Ammon's horn (tissue), 1 donor: ENCODE measurements at regions not wholly inside any gene's neighbourhood (a gene's known extent, or its start where the extent isn't known, plus 50 kb on each side); places are given as distances from the start of the nearest gene placed in this dataset.

Experiments
- DNase-seq: peaks from one replicate; pipeline ENCODE4 v3.0.0-alpha.2; 2016; ENCODE audit warnings: low spot score

DNA sequence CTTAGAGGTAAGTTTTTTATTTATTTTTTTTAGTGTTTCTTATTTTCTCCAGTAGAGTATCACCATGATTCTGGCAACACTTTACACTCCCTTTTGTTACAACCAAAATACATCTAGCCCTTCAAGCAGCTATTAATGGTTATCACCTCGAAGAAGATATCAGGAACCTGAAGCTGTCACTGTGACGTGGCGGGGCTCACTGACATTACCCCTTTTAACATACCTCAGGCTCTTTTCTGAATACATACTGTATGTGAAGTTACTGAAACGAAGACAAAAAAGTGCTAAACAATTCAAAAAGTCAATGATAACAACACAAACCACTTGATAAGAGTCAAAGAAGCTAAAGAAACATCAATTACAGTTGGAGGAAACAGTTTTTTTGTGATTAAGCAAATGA is 1218.7 kb downstream of the EFNB2 start:
- DNase-seq: no peak

DNA sequence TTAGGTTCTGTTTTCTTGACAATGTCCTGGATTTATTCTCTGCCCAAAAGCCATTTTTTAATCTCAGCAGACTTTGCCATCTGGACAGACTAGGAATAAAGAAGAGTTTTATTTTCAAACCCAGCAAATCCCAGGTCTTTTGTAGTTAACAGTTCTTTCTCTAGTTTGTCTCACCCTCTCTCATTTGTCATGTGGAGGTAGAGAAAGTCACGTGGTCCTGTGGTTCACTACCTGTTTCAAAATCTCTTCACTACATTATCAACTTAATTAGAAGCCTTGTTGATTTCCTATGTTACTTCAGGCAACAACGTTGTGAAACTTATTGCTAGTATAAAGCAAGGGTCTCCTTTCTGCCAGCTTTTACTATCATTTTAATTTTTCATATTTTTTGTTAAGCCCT is 1222.6 kb downstream of the EFNB2 start:
- DNase-seq: no peak

DNA sequence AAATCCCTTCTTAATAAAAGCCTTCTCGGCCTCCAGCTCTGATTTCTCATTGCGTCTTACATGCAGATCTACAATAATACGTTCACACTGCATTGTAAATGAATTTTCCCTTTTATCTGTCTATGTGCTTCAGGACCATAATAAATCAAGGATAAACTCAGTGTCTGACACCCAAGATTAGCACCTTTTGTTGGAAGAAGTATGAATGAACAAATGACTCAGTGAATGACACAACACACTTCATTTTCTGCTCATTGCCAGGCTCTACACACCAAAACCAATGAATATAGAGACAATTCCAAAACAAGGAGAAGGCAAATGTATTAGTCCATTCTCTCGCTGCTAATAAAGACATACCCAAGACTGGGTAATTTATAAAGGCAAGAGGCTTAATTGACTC is 1224.4 kb downstream of the EFNB2 start:
- no peak for DNase-seq

DNA sequence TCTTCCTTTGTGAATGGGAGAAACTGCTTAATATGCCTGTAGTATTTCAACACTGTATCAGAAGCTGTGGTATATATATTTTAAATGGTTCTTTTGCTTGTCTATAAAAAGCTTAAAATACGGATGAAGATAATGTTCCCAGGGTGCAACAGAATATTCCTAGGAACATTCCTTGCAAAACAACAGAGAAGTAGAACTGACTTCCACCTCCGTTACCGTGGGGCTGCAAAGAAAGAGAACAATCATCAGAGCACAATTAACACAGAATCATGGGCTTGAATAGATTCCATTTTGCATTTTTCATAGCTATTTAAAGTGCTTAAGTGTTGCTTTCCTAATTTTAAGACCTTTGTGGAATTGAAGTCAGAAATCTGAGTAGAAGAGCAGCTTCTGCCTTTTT is 1227.7 kb downstream of the EFNB2 start:
- no peak for DNase-seq

DNA sequence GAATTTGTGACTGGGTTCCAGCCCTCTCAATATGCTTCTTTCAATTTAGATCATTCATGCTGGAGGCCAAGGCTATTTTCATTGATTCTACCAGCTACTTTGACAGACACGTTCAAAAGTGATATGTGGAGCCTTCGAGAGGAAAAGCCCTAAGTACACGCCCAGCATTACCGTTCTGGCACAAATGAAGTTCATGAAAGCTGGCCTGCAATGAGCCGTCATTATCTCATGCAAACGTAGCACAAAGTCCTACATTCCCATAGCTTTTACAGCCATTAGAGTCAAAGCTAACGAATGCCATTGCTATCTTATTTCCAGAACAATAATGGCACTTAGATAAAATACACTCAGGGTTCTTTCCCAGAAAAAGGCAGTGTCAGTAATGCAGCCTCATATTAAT is 1237.6 kb downstream of the EFNB2 start:
- DNase-seq: no peak

DNA sequence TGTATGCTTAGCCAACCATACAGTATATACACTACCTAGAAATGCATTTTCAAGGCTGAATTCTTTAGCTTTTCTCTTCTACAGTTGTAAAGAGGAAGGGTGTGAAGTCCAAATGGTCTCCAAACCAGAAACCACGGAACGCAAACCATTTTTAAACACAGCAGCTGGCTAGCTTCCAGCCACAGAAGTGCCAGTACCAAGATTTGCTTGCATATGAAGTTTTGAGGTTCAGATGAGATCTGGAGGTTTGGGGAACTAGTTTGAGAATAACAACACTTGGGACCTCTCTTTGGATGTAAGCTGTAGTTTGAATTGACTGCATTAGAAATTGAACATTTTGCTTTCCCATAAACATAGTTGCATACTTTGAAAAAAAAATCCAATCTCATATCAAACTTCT is 1243.5 kb downstream of the EFNB2 start:
- DNase-seq: no peak

DNA sequence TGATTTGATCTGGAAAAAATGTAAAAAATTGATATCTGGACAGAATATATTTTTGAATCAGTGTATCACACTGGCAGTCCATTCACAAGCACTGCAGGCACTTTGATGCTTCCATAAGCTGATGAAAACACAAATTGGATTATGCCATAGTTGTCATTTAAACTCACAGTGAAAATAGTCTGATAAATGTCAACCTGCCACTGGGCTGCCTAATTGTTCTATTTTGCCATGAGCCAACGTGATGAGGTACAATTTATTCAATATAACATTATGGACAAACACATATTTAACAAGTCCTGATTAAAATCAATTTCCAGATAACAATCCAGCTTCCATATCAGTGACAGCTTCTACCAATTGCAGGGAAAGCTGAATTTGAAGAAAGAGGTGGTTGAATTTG is 1244.9 kb downstream of the EFNB2 start:
- DNase-seq: no peak

DNA sequence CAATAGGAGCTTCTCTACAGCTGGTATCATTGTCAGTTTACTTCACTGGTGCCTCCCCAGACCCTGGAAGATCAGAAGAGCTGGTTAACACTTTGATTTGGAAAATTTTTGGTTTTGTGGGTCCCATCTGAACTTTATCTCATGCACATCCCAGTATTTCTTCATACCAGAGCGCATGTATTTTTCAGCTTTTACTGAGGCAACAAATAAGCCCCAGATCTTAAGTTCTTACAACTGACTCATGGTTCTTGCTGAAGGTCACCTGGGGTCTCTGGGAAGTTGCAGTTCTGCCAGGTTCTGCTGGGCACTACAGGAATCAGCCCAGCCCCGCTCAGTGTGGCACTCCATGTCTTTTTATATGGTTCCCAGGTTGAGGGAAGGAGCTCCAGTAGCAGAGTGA is 1249.9 kb downstream of the EFNB2 start:
- no peak for DNase-seq

DNA sequence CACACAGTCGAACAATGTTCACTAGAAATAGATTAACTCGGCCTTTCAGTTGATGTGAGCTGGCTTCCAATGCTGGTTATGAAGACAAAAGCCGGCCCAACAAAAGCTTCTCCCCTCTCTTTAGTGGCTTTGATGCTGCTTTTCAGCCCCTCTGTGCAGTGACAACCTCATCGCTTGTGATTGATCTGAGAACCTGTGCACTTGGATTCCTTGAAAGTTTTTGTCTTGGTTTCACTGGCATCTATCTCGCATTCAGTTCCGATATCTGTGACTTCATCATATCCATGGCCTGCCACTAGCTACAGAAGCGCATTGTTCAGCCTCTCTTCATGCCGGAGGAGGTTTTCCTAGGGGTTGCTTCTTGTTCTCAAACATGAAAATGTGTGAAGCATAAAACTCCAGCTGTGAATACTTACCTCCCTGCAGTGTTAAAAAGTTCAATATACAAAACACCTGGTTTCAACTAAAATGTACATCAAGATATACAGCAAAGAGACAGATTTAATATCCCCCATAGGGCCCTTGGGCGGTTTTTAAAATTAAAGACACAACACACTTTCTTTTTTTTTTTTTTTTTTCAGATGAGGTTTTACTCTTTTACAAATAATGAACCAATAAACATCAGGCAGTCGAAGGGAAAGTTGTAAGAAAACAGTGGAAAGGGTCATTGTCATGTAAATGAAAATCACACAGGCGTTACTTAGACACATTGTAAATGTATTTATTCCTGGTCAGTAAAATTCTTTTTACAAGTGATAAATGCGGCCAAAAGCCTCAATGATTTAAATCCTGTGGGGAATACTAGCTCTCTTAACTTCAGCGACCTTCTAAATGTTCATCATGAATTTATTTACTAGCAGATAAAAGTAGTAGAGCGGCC is 1252.8 kb downstream of the EFNB2 start:
- no peak for DNase-seq

DNA sequence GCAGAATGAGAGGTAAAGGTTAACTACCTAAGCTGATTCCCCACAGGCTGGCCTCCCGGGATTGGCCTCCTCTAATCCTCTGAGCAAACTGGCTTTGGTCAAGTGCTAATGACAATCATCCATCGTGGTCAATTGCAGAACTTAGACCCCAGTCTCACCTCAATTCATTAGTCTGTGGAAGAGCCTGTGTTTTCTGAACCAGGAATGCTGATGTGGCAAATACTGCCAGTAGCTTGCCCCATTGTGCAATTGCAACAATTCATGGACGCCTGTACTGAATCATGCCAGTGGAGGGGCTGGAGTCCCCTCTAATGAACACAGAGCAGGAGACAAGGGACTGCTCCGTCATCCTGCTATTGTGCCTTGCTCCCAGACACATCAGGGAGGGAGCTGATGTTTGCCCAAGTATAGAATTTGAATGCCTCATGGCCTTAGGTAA is 1256.5 kb downstream of the EFNB2 start:
- DNase-seq: no peak

DNA sequence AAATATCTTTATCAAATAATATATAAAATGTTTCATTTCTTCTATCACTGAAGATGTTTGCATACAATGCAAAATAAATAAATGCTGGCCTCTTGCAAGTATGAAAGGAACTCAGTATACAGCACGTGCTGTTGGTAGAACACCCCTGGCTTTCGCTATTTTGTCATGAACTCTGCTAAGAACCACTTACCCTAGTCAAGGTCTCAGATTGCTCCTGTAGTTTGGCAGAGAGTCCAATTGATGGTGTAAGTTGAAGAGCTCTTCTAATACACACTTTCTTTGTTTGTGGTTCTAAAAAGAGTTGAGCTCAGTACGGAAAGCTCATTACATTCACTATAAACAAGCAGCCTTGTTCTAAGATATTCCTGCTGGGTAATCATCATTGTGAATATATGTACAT is 1258.9 kb downstream of the EFNB2 start:
- DNase-seq: no peak

DNA sequence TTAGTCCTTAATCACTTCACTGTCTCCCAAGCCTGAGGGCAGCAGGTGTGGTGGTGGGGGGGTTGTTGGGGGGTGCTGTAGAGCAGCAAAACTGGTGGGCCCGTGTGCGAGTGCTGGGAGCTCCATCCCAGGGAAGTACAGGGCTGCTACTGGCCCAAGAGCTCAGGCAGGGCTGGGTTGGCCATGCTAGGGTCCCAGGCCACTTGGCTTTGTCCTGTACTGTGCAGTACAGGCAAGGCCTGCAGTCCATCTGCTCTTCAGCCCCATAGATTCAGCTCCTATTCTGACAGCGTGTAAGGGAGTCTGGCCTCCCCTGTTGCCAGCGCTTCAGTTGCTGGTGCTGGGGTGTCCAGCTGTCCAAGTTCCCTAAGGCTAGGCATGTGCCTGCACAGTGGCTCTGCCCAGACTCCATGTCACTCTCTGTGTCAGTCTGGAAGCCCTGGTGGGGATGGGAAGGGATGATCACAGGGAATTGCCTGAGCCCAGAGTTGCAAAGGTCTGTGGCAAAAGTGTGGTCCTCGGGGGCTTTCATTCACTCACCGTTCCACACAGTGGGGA is 1261.7 kb downstream of the EFNB2 start:
- DNase-seq: no peak

DNA sequence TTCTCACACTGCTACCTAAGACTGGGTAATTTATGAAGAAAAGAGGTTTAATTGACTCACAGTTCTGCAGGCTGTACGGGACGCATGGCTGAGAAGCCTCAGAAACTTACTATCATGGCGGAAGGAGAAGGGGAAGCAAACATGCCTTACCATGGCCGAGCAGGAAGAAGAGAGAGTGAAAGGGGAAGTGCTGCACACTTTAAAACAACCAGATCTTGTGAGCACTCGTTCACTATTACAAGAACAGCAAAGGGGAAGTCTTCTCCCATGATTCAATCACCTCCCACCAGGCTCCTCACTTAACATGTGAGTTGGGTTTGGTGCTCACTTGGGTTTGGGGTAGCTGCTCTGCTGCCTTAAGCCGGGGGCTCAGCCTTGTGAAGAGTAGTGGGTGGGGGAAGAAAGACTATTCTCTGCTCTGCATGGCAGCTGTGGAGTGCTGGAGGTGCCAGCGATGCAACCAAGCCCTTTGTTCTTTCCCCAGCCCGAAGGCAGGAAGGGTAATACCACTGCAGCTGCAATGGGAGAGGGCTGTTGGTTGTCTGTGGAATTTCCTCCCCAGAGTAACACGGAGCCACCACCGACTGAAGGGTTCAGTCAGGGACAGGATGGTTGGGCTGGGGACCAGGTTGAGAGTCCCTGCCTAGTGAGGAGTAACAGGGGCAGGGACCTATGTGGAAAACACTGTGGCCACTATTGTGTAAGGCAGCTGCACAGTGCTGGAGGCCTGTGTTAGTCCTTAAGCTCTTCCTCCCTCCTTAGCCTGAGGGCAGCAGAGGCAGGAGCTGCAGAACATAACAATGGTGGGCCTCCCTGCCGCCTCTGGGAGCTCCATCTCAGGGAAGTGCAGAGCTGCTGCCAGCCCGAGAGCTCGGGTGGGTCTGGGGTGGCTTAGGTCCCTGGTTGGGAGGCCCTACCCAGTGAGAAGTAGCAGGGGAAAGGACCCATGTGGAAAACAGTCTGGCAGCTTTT is 1262.5 kb downstream of the EFNB2 start:
- peak; percentile 24 for DNase-seq

DNA sequence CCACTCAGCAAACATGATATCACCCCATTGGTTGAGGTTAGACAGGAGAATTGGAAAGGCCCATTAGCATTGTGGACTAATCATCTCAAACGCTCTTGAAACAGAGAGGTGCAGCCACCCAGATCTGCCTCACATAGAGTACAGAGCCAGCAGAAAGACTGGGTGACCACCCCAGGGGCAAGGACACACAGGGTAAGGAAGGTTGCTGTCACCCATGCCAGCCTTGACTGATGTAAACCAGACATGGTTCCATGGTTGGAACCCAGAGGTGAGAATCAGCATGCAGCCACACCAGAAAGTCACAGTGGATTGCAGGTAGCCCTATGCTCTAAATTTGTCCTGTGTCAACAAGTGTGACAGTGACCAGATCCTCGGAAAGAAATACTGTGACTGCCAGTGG is 1268.8 kb downstream of the EFNB2 start:
- no peak for DNase-seq

DNA sequence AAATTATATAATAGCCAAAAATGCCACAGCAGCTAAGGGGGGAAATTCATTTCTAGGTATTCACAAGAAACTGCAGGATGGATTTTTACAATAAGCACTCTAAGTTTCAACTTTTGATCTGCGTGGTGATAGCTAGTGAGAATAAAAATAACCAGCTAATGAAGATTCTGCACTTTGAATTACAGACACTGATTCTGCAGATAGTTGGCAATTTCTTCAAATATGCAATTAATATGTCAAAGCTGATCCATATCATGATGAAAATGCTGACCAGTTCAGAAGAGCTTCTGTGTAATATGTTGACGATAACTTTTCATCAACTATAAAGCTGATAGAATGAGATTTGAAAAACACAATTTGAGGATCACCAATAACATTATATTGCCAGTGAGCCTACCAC is 1272.9 kb downstream of the EFNB2 start:
- DNase-seq: no peak

DNA sequence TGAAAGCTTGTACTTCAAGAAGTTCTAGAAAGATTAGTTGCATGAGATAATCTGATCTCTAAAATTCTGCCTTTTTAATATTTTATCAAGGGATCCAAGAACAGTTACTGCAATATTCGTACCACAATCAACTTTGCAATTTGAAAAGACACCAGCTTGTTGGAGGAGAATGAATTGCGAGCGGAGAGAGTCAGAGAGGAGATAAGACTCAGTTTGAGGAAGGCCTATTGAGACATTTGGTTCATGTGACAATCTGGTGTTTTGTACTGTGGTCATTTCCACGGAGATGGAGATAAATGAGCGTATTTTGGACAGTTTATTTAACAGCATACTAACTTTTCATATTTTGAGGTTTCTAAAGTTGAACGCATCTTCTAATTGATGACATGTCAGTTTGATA is 1276.0 kb downstream of the EFNB2 start:
- no peak for DNase-seq

DNA sequence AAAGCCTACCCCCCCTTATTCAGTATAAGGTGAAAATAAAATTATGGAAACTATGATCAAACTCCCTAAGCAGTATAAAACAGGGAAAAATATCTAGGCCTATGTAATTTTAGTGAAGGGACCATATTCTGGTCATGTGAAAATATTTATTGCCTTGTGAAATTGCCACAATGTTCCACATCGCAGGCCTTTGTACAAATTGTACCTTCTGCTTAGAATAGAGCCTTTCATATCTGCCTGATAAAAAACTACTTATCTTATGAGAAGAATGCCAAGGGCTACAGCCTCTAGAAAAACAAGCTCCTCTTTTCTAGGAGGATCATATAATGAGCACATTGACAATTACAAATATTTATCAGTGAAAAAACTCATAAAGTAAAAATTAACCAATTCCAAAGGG is 1280.0 kb downstream of the EFNB2 start:
- DNase-seq: no peak

DNA sequence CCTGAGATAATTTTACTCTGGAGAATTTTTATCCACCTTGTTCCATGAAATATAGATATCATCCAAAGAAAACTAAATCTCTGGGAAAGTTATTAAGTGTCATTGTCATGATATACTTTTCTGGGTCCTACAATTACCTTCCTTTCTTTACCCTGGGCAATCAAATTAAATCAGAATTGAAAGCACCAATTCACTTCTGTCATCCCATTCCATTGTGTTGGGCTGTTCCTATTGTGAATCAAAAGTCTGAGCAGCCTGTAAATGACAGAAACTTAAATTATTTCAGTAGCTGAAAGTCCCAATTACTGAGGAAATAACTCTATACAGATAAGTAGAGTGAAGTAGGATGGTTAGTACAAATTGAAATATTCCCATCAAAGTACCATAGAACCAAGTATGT is 1284.2 kb downstream of the EFNB2 start:
- no peak for DNase-seq

DNA sequence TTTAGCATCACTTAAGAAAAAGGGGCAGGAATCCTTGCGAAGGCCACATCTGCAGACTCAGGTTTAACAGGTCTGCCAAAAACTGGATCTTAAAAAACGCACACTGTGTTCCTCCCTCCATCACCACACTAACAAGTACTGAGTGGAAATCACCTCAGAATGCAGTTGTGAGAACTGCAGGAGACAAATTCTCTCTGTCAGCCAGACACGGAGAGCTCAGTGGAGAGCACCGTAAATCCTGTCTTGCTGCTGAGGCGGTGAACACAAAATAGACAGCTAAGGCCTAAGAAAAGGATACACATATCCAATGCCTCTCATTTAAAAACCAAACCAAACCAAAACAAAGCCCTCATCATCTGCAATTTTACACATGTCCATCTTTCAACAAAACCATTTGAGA is 1287.6 kb downstream of the EFNB2 start:
- no peak for DNase-seq

DNA sequence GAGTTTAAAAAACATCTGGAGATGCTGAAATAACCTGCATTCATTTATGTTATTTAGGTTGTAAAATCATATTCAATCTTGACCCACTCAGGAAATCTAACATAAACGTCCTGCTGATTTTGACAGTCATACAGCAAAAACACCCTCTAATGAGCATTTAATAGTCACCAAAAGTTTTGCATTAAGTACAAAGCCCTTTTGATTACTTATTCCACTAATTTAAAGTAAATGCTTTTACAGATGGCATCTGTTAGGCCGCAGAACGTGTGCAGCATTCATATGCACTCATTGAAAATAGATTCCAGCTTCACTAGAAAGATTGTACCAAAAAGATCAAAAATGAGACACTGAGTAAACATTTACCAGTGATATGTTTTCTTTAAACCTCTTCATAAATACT is 1295.1 kb downstream of the EFNB2 start:
- no peak for DNase-seq

DNA sequence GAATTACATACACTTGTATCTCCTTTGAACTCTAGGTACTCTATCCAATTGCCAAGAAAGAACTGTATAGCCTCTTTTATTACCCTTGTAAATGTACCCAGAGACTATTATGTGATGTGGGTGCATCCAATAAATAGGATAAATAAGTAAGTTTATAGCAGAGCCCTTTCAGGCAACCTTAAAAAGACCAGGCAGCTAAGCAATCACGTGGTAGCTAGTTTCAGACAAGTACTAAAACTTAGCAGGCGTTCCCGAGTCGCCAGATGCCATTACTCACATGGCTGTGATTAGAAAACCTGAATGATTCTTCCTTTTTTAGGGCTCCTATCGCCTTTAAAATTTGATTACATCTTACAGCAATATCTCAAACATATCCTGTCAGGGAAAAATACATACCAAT is 1303.0 kb downstream of the EFNB2 start:
- DNase-seq: no peak

DNA sequence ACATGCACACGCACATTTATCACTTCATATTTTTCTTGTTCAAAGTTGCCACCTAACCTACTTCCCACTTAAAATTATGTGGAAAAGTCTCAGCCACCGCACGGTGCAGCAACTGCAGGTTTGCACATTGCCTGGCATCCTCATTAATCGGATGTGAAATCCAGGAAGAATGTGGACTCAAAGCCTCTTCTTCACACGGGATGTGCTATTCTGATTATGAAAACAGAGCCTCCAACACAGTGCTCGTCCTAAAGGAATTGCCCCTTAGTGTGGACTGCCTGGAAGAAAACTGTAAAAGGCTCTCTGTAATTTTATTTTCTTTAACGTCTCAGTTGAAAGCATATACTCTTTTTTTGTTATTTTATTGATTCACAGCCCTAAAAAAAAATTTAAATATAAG is 1303.5 kb downstream of the EFNB2 start:
- DNase-seq: no peak

DNA sequence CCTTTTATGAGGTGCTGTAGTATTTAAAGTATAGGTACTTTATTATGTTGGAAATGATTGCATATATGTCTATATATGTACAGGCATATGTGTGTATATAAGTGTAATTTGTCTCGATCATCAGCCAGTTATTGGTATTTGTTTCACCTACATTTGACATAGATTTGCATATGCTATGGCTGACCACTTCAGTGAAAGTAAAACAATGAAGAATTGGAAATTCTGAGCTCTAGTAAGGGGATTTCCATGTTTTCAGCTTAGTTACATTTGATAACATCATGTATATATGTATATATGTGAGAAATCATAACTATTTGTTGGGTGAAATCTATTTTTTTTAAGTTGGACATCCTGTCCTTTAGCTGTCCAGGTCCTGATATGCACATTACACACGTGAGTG is 1303.9 kb downstream of the EFNB2 start:
- no peak for DNase-seq
